ENCODE measurements at regions not wholly inside any gene's neighbourhood (a gene's known extent, or its start where the extent isn't known, plus 50 kb on each side); places are given as distances from the start of the nearest gene placed in this dataset.

GRCh38 chr14:46018846-46019420 lies 632.6 kb downstream of the RPL10L start:
- no peaks in the 10 kb centered on the region for H3K27me3 ChIP-seq (ENCODE audit: low read length)
- ATAC-seq, result peak; percentile 68
- H3K4me3 ChIP-seq (ENCODE audit: low read length), result no peak overlapping the region
- intact Hi-C loops (cut with micrococcal nuclease), result no loop called here
- no peak for TF ChIP-seq EZH2phosphoT487 (IDR thresholded peaks at IDR 0.05; ENCODE audit: borderline replicate concordance, low read length)
- no peak for TF ChIP-seq CTCF (conservative IDR thresholded peaks at IDR 0.05; ENCODE audit: low read depth, low read length)
- no peak for TF ChIP-seq EZH2 (IDR thresholded peaks at IDR 0.05; ENCODE audit: low read length, unreplicated experiment)
- H3F3A ChIP-seq (ENCODE audit: low read length, unreplicated experiment), result no peaks in the 10 kb centered on the region
- no TSS peak for BruUV-seq (replicated peaks)
- H3K4me1 ChIP-seq (ENCODE audit: insufficient read depth, low read length), result peaks cover 14% of the 10 kb centered on the region
- H3K9me3 ChIP-seq (ENCODE audit: low read length), result no peaks in the 10 kb centered on the region
- no peaks in the 10 kb centered on the region for H3K36me3 ChIP-seq (ENCODE audit: low read depth, low read length)
- no peak overlapping the region for H2AFZ ChIP-seq (ENCODE audit: low read length)
- peak overlapping the region; percentile 10; the same call in 1 of the 2 replicates for H3K4me2 ChIP-seq (ENCODE audit: low read length)
- H3K27ac ChIP-seq (ENCODE audit: low read length), result no peak overlapping the region
- peak; percentile 61 for DNase-seq
- no peaks in the 10 kb centered on the region for H4K20me1 ChIP-seq (ENCODE audit: low read length)
- CTCF ChIA-PET, result no interaction called here
- no peaks in the 10 kb centered on the region for H3K9me2 ChIP-seq (replicated peaks; ENCODE audit: low read length)
- H3K79me2 ChIP-seq (ENCODE audit: low read length), result no peaks in the 10 kb centered on the region
- POLR2A ChIA-PET (ENCODE audit: unreplicated experiment), result no interaction called here
- no peak overlapping the region for H3K9ac ChIP-seq (ENCODE audit: low read length)

- Histone ChIP-seq H3K27ac (ENCODE audit: low read length) (no peak overlapping the region), H3K4me1 (ENCODE audit: insufficient read depth, low read length) (no peaks in the 10 kb centered on the region), H2AFZ (ENCODE audit: low read length) (no peak overlapping the region), H3K4me3 (ENCODE audit: low read length) (no peak overlapping the region), H3F3A (ENCODE audit: low read length, unreplicated experiment) (no peaks in the 10 kb centered on the region), H3K79me2 (ENCODE audit: low read length) (no peaks in the 10 kb centered on the region), H3K9ac (ENCODE audit: low read length) (no peak overlapping the region), H3K27me3 (ENCODE audit: low read length) (peaks cover 8% of the 10 kb centered on the region; the same call in 1 of the 2 replicates), H3K9me3 (ENCODE audit: low read length) (no peaks in the 10 kb centered on the region), H3K36me3 (ENCODE audit: low read depth, low read length) (no peaks in the 10 kb centered on the region), H3K4me2 (ENCODE audit: low read length) (no peak overlapping the region), H3K9me2 (replicated peaks; ENCODE audit: low read length) (no peaks in the 10 kb centered on the region), H4K20me1 (ENCODE audit: low read length) (no peaks in the 10 kb centered on the region)
- no TSS peak for BruUV-seq (replicated peaks)
- ChIA-PET POLR2A (ENCODE audit: unreplicated experiment) (no interaction called here), CTCF (no interaction called here)
- DNase-seq (no peak), ATAC-seq (no peak)
- intact Hi-C loops (cut with micrococcal nuclease), result no loop called here
- TF ChIP-seq EZH2 (IDR thresholded peaks at IDR 0.05; ENCODE audit: low read length, unreplicated experiment), result no peak
- no peak for TF ChIP-seq EZH2phosphoT487 (IDR thresholded peaks at IDR 0.05; ENCODE audit: borderline replicate concordance, low read length)
- TF ChIP-seq CTCF (conservative IDR thresholded peaks at IDR 0.05; ENCODE audit: low read depth, low read length), result no peak
Observed at GRCh38 chr14:46008348-46008747, 643.2 kb downstream of the RPL10L start.

- Histone ChIP-seq H3K4me3 (ENCODE audit: low read length) (no peak overlapping the region), H4K20me1 (ENCODE audit: low read length) (no peaks in the 10 kb centered on the region), H3F3A (ENCODE audit: low read length, unreplicated experiment) (no peaks in the 10 kb centered on the region), H3K27ac (ENCODE audit: low read length) (no peak overlapping the region), H3K27me3 (ENCODE audit: low read length) (peaks cover 6% of the 10 kb centered on the region; the same call in 1 of the 2 replicates), H3K4me1 (ENCODE audit: insufficient read depth, low read length) (no peaks in the 10 kb centered on the region), H3K79me2 (ENCODE audit: low read length) (no peaks in the 10 kb centered on the region), H3K9me3 (ENCODE audit: low read length) (no peaks in the 10 kb centered on the region), H3K9me2 (replicated peaks; ENCODE audit: low read length) (no peaks in the 10 kb centered on the region), H3K9ac (ENCODE audit: low read length) (no peak overlapping the region), H3K36me3 (ENCODE audit: low read depth, low read length) (no peaks in the 10 kb centered on the region), H3K4me2 (ENCODE audit: low read length) (no peak overlapping the region), H2AFZ (ENCODE audit: low read length) (no peak overlapping the region)
- DNase-seq, result no peak
- intact Hi-C loops (cut with micrococcal nuclease), result no loop called here
- POLR2A ChIA-PET (ENCODE audit: unreplicated experiment), result no interaction called here
- CTCF ChIA-PET, result no interaction called here
- TF ChIP-seq EZH2 (IDR thresholded peaks at IDR 0.05; ENCODE audit: low read length, unreplicated experiment) (no peak), EZH2phosphoT487 (IDR thresholded peaks at IDR 0.05; ENCODE audit: borderline replicate concordance, low read length) (no peak), CTCF (conservative IDR thresholded peaks at IDR 0.05; ENCODE audit: low read depth, low read length) (no peak)
- no peak for ATAC-seq
- BruUV-seq (replicated peaks), result no TSS peak
Observed at GRCh38 chr14:45998554-45998953, 653.0 kb downstream of the RPL10L start.
